Epithelial cell of prostate (primary cell): ENCODE measurements at regions not wholly inside any gene's neighbourhood (a gene's known extent, or its start where the extent isn't known, plus 50 kb on each side); places are given as distances from the start of the nearest gene placed in this dataset.
"Not testable (repeated sequence)": the region's sequence is repeated elsewhere in the genome, so short reads cannot be mapped to it uniquely, and the experiment has no call there.

Experiments used
- DNase-seq: peaks from one replicate; pipeline ENCODE4 v3.0.0-alpha.2; 2011; ENCODE audit warnings: low read depth, low spot score
- H3K27ac ChIP-seq: fragments of 450-650 bp; 2 replicates; pipeline ENCODE4 v1.5.1; 2017; ENCODE audit warnings: mild to moderate bottlenecking

GRCh38 chr6:16914184-16914583 is 152.9 kb upstream of the ATXN1 start:
- DNase-seq, result no peak
- no peak overlapping the region for H3K27ac ChIP-seq

GRCh38 chr6:16912756-16913155 is 151.5 kb upstream of the ATXN1 start:
- no peak for DNase-seq
- no peak overlapping the region for H3K27ac ChIP-seq

GRCh38 chr6:16911088-16911487 is 149.8 kb upstream of the ATXN1 start:
- no peak overlapping the region for H3K27ac ChIP-seq
- DNase-seq, result no peak

GRCh38 chr6:16909658-16910360 is 148.5 kb upstream of the ATXN1 start:
- no peak overlapping the region for H3K27ac ChIP-seq
- DNase-seq, result no peak

- no peak overlapping the region for H3K27ac ChIP-seq
- no peak for DNase-seq
These were observed 146.7 kb upstream of the ATXN1 start for GRCh38 chr6:16907991-16908390.

GRCh38 chr6:16904957-16905356 is 143.7 kb upstream of the ATXN1 start:
- H3K27ac ChIP-seq, result no peak overlapping the region
- no peak for DNase-seq

GRCh38 chr6:16903470-16903869 is 142.2 kb upstream of the ATXN1 start:
- no peak overlapping the region for H3K27ac ChIP-seq
- DNase-seq, result no peak

GRCh38 chr6:16902502-16902901 is 141.2 kb upstream of the ATXN1 start:
- H3K27ac ChIP-seq, result no peak overlapping the region
- no peak for DNase-seq

- DNase-seq, result no peak
These were observed 140.5 kb upstream of the ATXN1 start for GRCh38 chr6:16901782-16902181.

GRCh38 chr6:16901306-16901705 is 140.0 kb upstream of the ATXN1 start:
- no peak for DNase-seq

More at GRCh38 chr6:16901782-16902181, 140.5 kb upstream of the ATXN1 start:
- no peak overlapping the region for H3K27ac ChIP-seq

GRCh38 chr6:16898640-16899396 is 137.6 kb upstream of the ATXN1 start:
- H3K27ac ChIP-seq, result no peak overlapping the region
- no peak for DNase-seq

More at GRCh38 chr6:16901306-16901705, 140.0 kb upstream of the ATXN1 start:
- no peak overlapping the region for H3K27ac ChIP-seq

- no peak for DNase-seq
- H3K27ac ChIP-seq, result no peak overlapping the region
These were observed 136.4 kb upstream of the ATXN1 start for GRCh38 chr6:16897669-16898068.

- DNase-seq, result no peak
- no peak overlapping the region for H3K27ac ChIP-seq
These were observed 133.0 kb upstream of the ATXN1 start for GRCh38 chr6:16894301-16894700.

GRCh38 chr6:16891110-16891509 is 129.8 kb upstream of the ATXN1 start:
- not testable (repeated sequence) for DNase-seq, H3K27ac ChIP-seq

- no peak overlapping the region for H3K27ac ChIP-seq
- no peak for DNase-seq
These were observed 124.3 kb upstream of the ATXN1 start for GRCh38 chr6:16885411-16886160.

- no peak overlapping the region for H3K27ac ChIP-seq
- DNase-seq, result no peak
These were observed 123.3 kb upstream of the ATXN1 start for GRCh38 chr6:16884526-16884925.

GRCh38 chr6:16883414-16883813 is 122.2 kb upstream of the ATXN1 start:
- no peak for DNase-seq
- H3K27ac ChIP-seq, result no peak overlapping the region

- DNase-seq, result no peak
- no peak overlapping the region for H3K27ac ChIP-seq
These were observed 121.0 kb upstream of the ATXN1 start for GRCh38 chr6:16882230-16882629.

GRCh38 chr6:16876852-16877251 is 115.6 kb upstream of the ATXN1 start:
- H3K27ac ChIP-seq, DNase-seq: not testable (repeated sequence)

GRCh38 chr6:16876201-16876600 is 114.9 kb upstream of the ATXN1 start:
- DNase-seq, result no peak
- H3K27ac ChIP-seq, result no peak overlapping the region

- no peak overlapping the region for H3K27ac ChIP-seq
- DNase-seq, result no peak
These were observed 112.4 kb upstream of the ATXN1 start for GRCh38 chr6:16873698-16874097.
